ENCODE measurements at regions not wholly inside any gene's neighbourhood (a gene's known extent, or its start where the extent isn't known, plus 50 kb on each side); places are given as distances from the start of the nearest gene placed in this dataset.
A peak's percentile ranks its signal among the peaks of the same experiment; 100 is the strongest.
"Not testable (repeated sequence)": the region's sequence is repeated elsewhere in the genome, so short reads cannot be mapped to it uniquely, and the experiment has no call there.

DNA sequence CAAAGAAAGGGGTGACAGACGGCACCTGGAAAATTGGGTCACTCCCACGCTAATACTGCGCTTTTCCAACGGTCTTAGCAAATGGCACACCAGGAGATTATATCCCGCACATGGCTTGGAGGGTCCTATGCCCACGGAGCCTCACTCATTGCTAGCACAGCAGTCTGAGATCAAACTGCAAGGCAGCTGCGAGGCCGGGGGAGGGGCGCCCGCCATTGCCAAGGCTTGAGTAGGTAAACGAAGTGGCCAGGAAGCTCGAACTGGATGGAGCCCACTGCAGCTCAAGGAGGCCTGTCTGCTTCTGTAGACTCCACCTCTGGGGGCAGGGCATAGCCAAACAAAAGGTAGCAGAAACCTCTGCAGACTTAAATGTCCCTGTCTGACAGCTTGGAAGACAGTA lies 676.8 kb downstream of the BCKDHB start:
- H3K27ac ChIP-seq; H3K4me2 ChIP-seq; DNase-seq (ENCODE audit: low read depth in 1 of 2, low spot score in 1 of 2); FAIRE-seq; CTCF ChIA-PET; H3K9me3 ChIP-seq; H3K4me1 ChIP-seq; ATAC-seq; H3K4me3 ChIP-seq; POLR2A ChIA-PET: not testable (repeated sequence)
- 22% methylated on average over 4 of the region's 12 CpGs for WGBS (ENCODE audit: missing lambda C conversion rate)

DNA sequence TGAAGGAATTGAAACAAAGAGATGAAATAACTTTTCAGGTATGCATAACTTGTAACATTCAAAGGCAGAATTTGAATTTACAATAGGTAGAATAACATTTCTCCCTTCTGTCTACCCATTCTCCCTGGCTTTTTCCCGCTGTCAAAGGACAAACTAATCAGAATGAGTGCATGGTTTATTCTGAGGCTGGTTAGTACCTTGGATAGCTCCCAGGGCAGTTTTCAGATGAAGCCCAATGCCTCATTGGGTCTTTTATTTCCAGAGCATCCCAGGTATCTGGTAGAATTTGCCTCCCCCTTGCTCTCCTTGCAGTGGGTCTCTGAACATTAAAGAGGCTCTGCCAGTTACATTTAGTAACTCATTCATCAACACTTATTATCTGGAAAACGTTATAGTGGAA lies 665.5 kb downstream of the BCKDHB start:
- TF ChIP-seq, protein P1, sequence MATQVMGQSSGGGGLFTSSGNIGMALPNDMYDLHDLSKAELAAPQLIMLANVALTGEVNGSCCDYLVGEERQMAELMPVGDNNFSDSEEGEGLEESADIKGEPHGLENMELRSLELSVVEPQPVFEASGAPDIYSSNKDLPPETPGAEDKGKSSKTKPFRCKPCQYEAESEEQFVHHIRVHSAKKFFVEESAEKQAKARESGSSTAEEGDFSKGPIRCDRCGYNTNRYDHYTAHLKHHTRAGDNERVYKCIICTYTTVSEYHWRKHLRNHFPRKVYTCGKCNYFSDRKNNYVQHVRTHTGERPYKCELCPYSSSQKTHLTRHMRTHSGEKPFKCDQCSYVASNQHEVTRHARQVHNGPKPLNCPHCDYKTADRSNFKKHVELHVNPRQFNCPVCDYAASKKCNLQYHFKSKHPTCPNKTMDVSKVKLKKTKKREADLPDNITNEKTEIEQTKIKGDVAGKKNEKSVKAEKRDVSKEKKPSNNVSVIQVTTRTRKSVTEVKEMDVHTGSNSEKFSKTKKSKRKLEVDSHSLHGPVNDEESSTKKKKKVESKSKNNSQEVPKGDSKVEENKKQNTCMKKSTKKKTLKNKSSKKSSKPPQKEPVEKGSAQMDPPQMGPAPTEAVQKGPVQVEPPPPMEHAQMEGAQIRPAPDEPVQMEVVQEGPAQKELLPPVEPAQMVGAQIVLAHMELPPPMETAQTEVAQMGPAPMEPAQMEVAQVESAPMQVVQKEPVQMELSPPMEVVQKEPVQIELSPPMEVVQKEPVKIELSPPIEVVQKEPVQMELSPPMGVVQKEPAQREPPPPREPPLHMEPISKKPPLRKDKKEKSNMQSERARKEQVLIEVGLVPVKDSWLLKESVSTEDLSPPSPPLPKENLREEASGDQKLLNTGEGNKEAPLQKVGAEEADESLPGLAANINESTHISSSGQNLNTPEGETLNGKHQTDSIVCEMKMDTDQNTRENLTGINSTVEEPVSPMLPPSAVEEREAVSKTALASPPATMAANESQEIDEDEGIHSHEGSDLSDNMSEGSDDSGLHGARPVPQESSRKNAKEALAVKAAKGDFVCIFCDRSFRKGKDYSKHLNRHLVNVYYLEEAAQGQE (IDR thresholded peaks at IDR 0.05) = peak; percentile 86
- TF ChIP-seq ZC3H11A (IDR thresholded peaks at IDR 0.05) = no peak
- Histone ChIP-seq H3K4me2 (no peak overlapping the region), H3K4me1 (no peaks in the 10 kb centered on the region), H3K27ac (no peak overlapping the region), H3K9me3 (no peaks in the 10 kb centered on the region), H3K4me3 (no peak overlapping the region)
- POLR2A ChIA-PET = no interaction called here
- ATAC-seq (no peak), DNase-seq (ENCODE audit: low read depth in 1 of 2, low spot score in 1 of 2) (no peak), FAIRE-seq (no peak)
- CTCF ChIA-PET = no interaction called here
- whole genome bisulfite sequencing (ENCODE audit: missing lambda C conversion rate) = 23% methylated on average over 2 of the region's 2 CpGs

DNA sequence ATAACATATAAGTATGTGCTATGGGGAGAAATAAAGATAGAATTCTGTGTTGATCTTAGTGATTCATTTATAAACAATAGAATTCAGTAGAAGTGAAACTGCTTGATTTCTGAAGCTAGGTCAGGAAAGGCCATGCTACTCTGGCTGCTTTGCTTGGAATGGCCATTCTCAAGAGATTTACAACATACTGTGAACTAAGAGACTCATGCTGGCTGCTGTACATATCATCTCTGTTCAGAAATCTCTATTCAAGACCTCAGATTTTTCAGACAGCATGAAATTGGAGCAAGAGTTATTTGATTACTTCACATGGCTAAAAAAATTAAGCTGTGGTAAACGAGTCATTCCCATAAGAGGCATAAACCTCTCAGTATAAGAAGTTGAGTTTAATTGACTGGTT lies 662.6 kb downstream of the BCKDHB start:
- Histone ChIP-seq H3K9me3 (no peaks in the 10 kb centered on the region), H3K4me2 (no peak overlapping the region), H3K4me3 (no peak overlapping the region), H3K4me1 (no peaks in the 10 kb centered on the region), H3K27ac (no peak overlapping the region)
- WGBS (ENCODE audit: missing lambda C conversion rate) = 0% methylated on average over 1 of the region's 1 CpG
- no peak for DNase-seq (ENCODE audit: low read depth in 1 of 2, low spot score in 1 of 2)
- no peak for TF ChIP-seq BHLHE40 (IDR thresholded peaks at IDR 0.05; ENCODE audit: low read depth, low read length)
- TF ChIP-seq FOSL2 (IDR thresholded peaks at IDR 0.05) = no peak
- TF ChIP-seq FOSL2 (CRISPR knock-in tag; IDR thresholded peaks at IDR 0.05) = no peak
- TF ChIP-seq, protein P2, sequence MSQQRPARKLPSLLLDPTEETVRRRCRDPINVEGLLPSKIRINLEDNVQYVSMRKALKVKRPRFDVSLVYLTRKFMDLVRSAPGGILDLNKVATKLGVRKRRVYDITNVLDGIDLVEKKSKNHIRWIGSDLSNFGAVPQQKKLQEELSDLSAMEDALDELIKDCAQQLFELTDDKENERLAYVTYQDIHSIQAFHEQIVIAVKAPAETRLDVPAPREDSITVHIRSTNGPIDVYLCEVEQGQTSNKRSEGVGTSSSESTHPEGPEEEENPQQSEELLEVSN (IDR thresholded peaks at IDR 0.05; ENCODE audit: borderline replicate concordance, low read depth) = no peak
- TF ChIP-seq RNF2 (IDR thresholded peaks at IDR 0.05; ENCODE audit: borderline replicate concordance, low read depth) = no peak
- no peak for TF ChIP-seq CHD4 (IDR thresholded peaks at IDR 0.05; ENCODE audit: borderline replicate concordance)
- no peak for TF ChIP-seq RFX5 (IDR thresholded peaks at IDR 0.05)
- TF ChIP-seq HOXA7 (CRISPR knock-in tag; IDR thresholded peaks at IDR 0.05) = no peak
- TF ChIP-seq ESRRA (IDR thresholded peaks at IDR 0.05; ENCODE audit: borderline replicate concordance, low read length) = no peak
- no peak for TF ChIP-seq PHF8 (IDR thresholded peaks at IDR 0.05; ENCODE audit: borderline replicate concordance, low read depth)
- TF ChIP-seq, protein P3, sequence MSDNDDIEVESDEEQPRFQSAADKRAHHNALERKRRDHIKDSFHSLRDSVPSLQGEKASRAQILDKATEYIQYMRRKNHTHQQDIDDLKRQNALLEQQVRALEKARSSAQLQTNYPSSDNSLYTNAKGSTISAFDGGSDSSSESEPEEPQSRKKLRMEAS (IDR thresholded peaks at IDR 0.05) = no peak
- FAIRE-seq = no peak
- POLR2A ChIA-PET = no interaction called here
- CTCF ChIA-PET = no interaction called here
- no peak for ATAC-seq

DNA sequence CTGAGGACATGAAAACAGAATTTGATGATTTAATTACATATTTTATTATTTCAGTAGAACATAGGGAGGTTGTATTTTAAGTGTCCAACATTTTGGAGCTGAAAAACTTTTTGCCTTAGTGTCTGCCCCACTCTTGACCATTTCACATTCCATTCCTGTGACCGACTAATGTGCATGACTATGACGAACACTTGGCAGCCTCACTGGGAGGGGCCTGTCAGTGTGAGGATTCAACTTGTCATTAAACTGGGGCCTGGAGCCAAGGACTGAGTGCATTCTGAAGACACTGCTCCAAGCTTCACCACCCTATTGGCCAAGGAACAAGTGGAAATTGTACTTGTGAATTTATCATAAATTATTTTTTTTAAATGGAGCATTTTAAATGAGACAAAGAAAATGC lies 661.3 kb downstream of the BCKDHB start:
- no peak for FAIRE-seq
- H3K4me3 ChIP-seq = no peak overlapping the region
- H3K27ac ChIP-seq = no peak overlapping the region
- no peak for DNase-seq (ENCODE audit: low read depth in 1 of 2, low spot score in 1 of 2)
- no peaks in the 10 kb centered on the region for H3K9me3 ChIP-seq
- CTCF ChIA-PET = interaction anchor here (1.0 kb wide), 1 partner anchor 296 kb away, joined by 3 read pairs; no protein-coding TSS in a partner anchor
- POLR2A ChIA-PET = no interaction called here
- H3K4me1 ChIP-seq = no peaks in the 10 kb centered on the region
- no peak for ATAC-seq
- 47% methylated on average over 2 of the region's 2 CpGs for WGBS (ENCODE audit: missing lambda C conversion rate)
- H3K4me2 ChIP-seq = no peak overlapping the region
- TF ChIP-seq MAFK (IDR thresholded peaks at IDR 0.05; ENCODE audit: partially characterized antibody) = no peak
- TF ChIP-seq, protein P4, sequence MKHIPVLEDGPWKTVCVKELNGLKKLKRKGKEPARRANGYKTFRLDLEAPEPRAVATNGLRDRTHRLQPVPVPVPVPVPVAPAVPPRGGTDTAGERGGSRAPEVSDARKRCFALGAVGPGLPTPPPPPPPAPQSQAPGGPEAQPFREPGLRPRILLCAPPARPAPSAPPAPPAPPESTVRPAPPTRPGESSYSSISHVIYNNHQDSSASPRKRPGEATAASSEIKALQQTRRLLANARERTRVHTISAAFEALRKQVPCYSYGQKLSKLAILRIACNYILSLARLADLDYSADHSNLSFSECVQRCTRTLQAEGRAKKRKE (CRISPR knock-in tag; IDR thresholded peaks at IDR 0.05; ENCODE audit: low read depth) = no peak
- TF ChIP-seq, protein P1 (IDR thresholded peaks at IDR 0.05) = no peak
- TF ChIP-seq FOSL2 (IDR thresholded peaks at IDR 0.05) = no peak
- no peak for TF ChIP-seq FOSL2 (CRISPR knock-in tag; IDR thresholded peaks at IDR 0.05)
- no peak for TF ChIP-seq HOXA7 (CRISPR knock-in tag; IDR thresholded peaks at IDR 0.05)
- no peak for TF ChIP-seq GATA3 (IDR thresholded peaks at IDR 0.05; ENCODE audit: borderline replicate concordance)
- no peak for TF ChIP-seq RNF2 (IDR thresholded peaks at IDR 0.05; ENCODE audit: borderline replicate concordance, low read depth)
- TF ChIP-seq RCOR1 (IDR thresholded peaks at IDR 0.05; ENCODE audit: low read depth, low read length) = no peak
- TF ChIP-seq MYC (IDR thresholded peaks at IDR 0.05; ENCODE audit: borderline replicate concordance, low read length) = no peak
- no peak for TF ChIP-seq CHD2 (IDR thresholded peaks at IDR 0.05; ENCODE audit: low read length, partially characterized antibody)
- no peak for TF ChIP-seq ESRRA (IDR thresholded peaks at IDR 0.05; ENCODE audit: borderline replicate concordance, low read length)
- no peak for TF ChIP-seq NPAS2 (CRISPR knock-in tag; IDR thresholded peaks at IDR 0.05; ENCODE audit: borderline replicate concordance)
- TF ChIP-seq EHMT2 (IDR thresholded peaks at IDR 0.05; ENCODE audit: low read depth) = no peak
